HUES48 (cell line): ENCODE measurements at regions not wholly inside any gene's neighbourhood (a gene's known extent, or its start where the extent isn't known, plus 50 kb on each side); places are given as distances from the start of the nearest gene placed in this dataset.
A peak's percentile ranks its signal among the peaks of the same experiment; 100 is the strongest.

Experiments
- H3K27ac ChIP-seq: one replicate; pipeline ENCODE4 v1.7.0; 2013; ENCODE audit warnings: low read depth, low read length, inconsistent platforms
- H3K27me3 ChIP-seq: 2 replicates; pipeline ENCODE4 v1.6.1; 2013; ENCODE audit warnings: mild to moderate bottlenecking, low read length; ENCODE audit not compliant: control insufficient read depth, insufficient read depth
- H3K36me3 ChIP-seq: 2 replicates; pipeline ENCODE4 v1.6.1; 2013; ENCODE audit warnings: low read length; ENCODE audit not compliant: control insufficient read depth, insufficient read depth
- H3K4me1 ChIP-seq: 2 replicates; pipeline ENCODE4 v1.6.1; 2013; ENCODE audit warnings: mild to moderate bottlenecking, low read length; ENCODE audit not compliant: control insufficient read depth, insufficient read depth
- H3K4me3 ChIP-seq: 2 replicates; pipeline ENCODE4 v1.5.1; 2013; ENCODE audit warnings: mild to moderate bottlenecking, low read depth, low read length
- H3K9ac ChIP-seq: 2 replicates; pipeline ENCODE4 v1.6.1; 2013; ENCODE audit warnings: mild to moderate bottlenecking, low read depth, low read length, moderate library complexity
- H3K9me3 ChIP-seq: 2 replicates; pipeline ENCODE4 v1.6.1; 2013; ENCODE audit warnings: low read length; ENCODE audit not compliant: control insufficient read depth, insufficient read depth

- Histone ChIP-seq H3K27ac (peak overlapping the region; percentile 51), H3K4me3 (no peak overlapping the region), H3K27me3 (no peaks in the 10 kb centered on the region), H3K36me3 (no peaks in the 10 kb centered on the region), H3K9me3 (peaks cover 2% of the 10 kb centered on the region; the same call in 1 of the 2 replicates), H3K4me1 (peaks cover 29% of the 10 kb centered on the region), H3K9ac (no peak overlapping the region)
Observed at GRCh38 chr12:116425256-116426193, 133.7 kb upstream of the MAP1LC3B2 start.

GRCh38 chr12:116426391-116427136, 132.6 kb upstream of the MAP1LC3B2 start:
- peak overlapping the region; percentile 94 for H3K27ac ChIP-seq
- peaks cover 32% of the 10 kb centered on the region for H3K4me1 ChIP-seq
- H3K9me3 ChIP-seq, result peaks cover 2% of the 10 kb centered on the region; the same call in 1 of the 2 replicates
- no peaks in the 10 kb centered on the region for H3K36me3 ChIP-seq
- H3K9ac ChIP-seq, result peak overlapping the region; percentile 32
- H3K4me3 ChIP-seq, result no peak overlapping the region
- no peaks in the 10 kb centered on the region for H3K27me3 ChIP-seq

GRCh38 chr12:116427200-116427930, 131.8 kb upstream of the MAP1LC3B2 start:
- Histone ChIP-seq H3K4me1 (peaks cover 35% of the 10 kb centered on the region), H3K9ac (peak overlapping the region; percentile 37), H3K4me3 (peak overlapping the region; percentile 42), H3K36me3 (no peaks in the 10 kb centered on the region), H3K27ac (peak overlapping the region; percentile 94), H3K9me3 (no peaks in the 10 kb centered on the region), H3K27me3 (no peaks in the 10 kb centered on the region)

- Histone ChIP-seq H3K4me3 (no peak overlapping the region), H3K9ac (no peak overlapping the region), H3K9me3 (no peaks in the 10 kb centered on the region), H3K27ac (no peak overlapping the region), H3K27me3 (no peaks in the 10 kb centered on the region), H3K36me3 (no peaks in the 10 kb centered on the region), H3K4me1 (peaks cover 41% of the 10 kb centered on the region)
Observed at GRCh38 chr12:116429826-116430360, 129.3 kb upstream of the MAP1LC3B2 start.

GRCh38 chr12:116430911-116431565, 128.1 kb upstream of the MAP1LC3B2 start:
- H3K4me3 ChIP-seq, result no peak overlapping the region
- H3K4me1 ChIP-seq, result peaks cover 40% of the 10 kb centered on the region
- H3K27ac ChIP-seq, result no peak overlapping the region
- no peak overlapping the region for H3K9ac ChIP-seq
- H3K27me3 ChIP-seq, result no peaks in the 10 kb centered on the region
- no peaks in the 10 kb centered on the region for H3K9me3 ChIP-seq
- no peaks in the 10 kb centered on the region for H3K36me3 ChIP-seq

GRCh38 chr12:116431677-116432300, 127.4 kb upstream of the MAP1LC3B2 start:
- Histone ChIP-seq H3K4me1 (peaks cover 32% of the 10 kb centered on the region), H3K4me3 (no peak overlapping the region), H3K27me3 (no peaks in the 10 kb centered on the region), H3K27ac (no peak overlapping the region), H3K36me3 (no peaks in the 10 kb centered on the region), H3K9me3 (no peaks in the 10 kb centered on the region), H3K9ac (no peak overlapping the region)

GRCh38 chr12:116432314-116432750, 126.8 kb upstream of the MAP1LC3B2 start:
- H3K27ac ChIP-seq, result no peak overlapping the region
- peaks cover 29% of the 10 kb centered on the region for H3K4me1 ChIP-seq
- H3K9ac ChIP-seq, result no peak overlapping the region
- H3K36me3 ChIP-seq, result no peaks in the 10 kb centered on the region
- H3K9me3 ChIP-seq, result no peaks in the 10 kb centered on the region
- no peak overlapping the region for H3K4me3 ChIP-seq
- H3K27me3 ChIP-seq, result no peaks in the 10 kb centered on the region

- Histone ChIP-seq H3K4me3 (no peak overlapping the region), H3K27me3 (no peaks in the 10 kb centered on the region), H3K9ac (no peak overlapping the region), H3K36me3 (no peaks in the 10 kb centered on the region), H3K27ac (no peak overlapping the region), H3K4me1 (peaks cover 20% of the 10 kb centered on the region), H3K9me3 (no peaks in the 10 kb centered on the region)
Observed at GRCh38 chr12:116433249-116433648, 125.9 kb upstream of the MAP1LC3B2 start.

GRCh38 chr12:116434155-116435011, 124.8 kb upstream of the MAP1LC3B2 start:
- peaks cover 14% of the 10 kb centered on the region for H3K4me1 ChIP-seq
- H3K4me3 ChIP-seq, result no peak overlapping the region
- H3K9me3 ChIP-seq, result no peaks in the 10 kb centered on the region
- H3K36me3 ChIP-seq, result no peaks in the 10 kb centered on the region
- peak overlapping the region; percentile 0 for H3K27ac ChIP-seq
- H3K27me3 ChIP-seq, result no peaks in the 10 kb centered on the region
- H3K9ac ChIP-seq, result no peak overlapping the region
